Mucosa of stomach (tissue), 1 donor: ENCODE measurements at regions not wholly inside any gene's neighbourhood (a gene's known extent, or its start where the extent isn't known, plus 50 kb on each side); places are given as distances from the start of the nearest gene placed in this dataset.
"Not testable (repeated sequence)": the region's sequence is repeated elsewhere in the genome, so short reads cannot be mapped to it uniquely, and the experiment has no call there.

Experiments used
- H3K27me3 ChIP-seq: one replicate; pipeline ENCODE4 v1.7.0; 2013; ENCODE audit warnings: mild to moderate bottlenecking, low read length; ENCODE audit not compliant: control insufficient read depth, insufficient read depth
- H3K36me3 ChIP-seq: one replicate; pipeline ENCODE4 v1.7.0; 2013; ENCODE audit warnings: low read length; ENCODE audit not compliant: control insufficient read depth, insufficient read depth
- H3K4me1 ChIP-seq: one replicate; pipeline ENCODE4 v1.7.0; 2013; ENCODE audit warnings: mild to moderate bottlenecking, low read length; ENCODE audit not compliant: control insufficient read depth, insufficient read depth
- H3K4me3 ChIP-seq: one replicate; pipeline ENCODE4 v1.7.0; 2013; ENCODE audit warnings: low read length
- H3K9ac ChIP-seq: one replicate; pipeline ENCODE4 v1.7.0; 2013; ENCODE audit warnings: mild to moderate bottlenecking, low read length, moderate library complexity
- H3K9me3 ChIP-seq: one replicate; pipeline ENCODE4 v1.7.0; 2013; ENCODE audit warnings: mild to moderate bottlenecking, low read length, moderate library complexity; ENCODE audit not compliant: control insufficient read depth
- donor health status: Pancreatic carcinoma.

- not testable (repeated sequence) for H3K36me3 ChIP-seq, H3K4me1 ChIP-seq, H3K9me3 ChIP-seq, H3K9ac ChIP-seq, H3K4me3 ChIP-seq, H3K27me3 ChIP-seq
Measured at GRCh38 chr5:98325187-98325586, 448.3 kb upstream of the RGMB start.

GRCh38 chr5:98328015-98328414, 445.4 kb upstream of the RGMB start:
- Histone ChIP-seq H3K27me3 (no peaks in the 10 kb centered on the region), H3K9me3 (no peaks in the 10 kb centered on the region), H3K4me1 (no peaks in the 10 kb centered on the region), H3K36me3 (no peaks in the 10 kb centered on the region), H3K4me3 (no peak overlapping the region), H3K9ac (no peak overlapping the region)

- no peaks in the 10 kb centered on the region for H3K27me3 ChIP-seq
- no peaks in the 10 kb centered on the region for H3K36me3 ChIP-seq
- no peak overlapping the region for H3K4me3 ChIP-seq
- no peaks in the 10 kb centered on the region for H3K9me3 ChIP-seq
- H3K9ac ChIP-seq = no peak overlapping the region
- no peaks in the 10 kb centered on the region for H3K4me1 ChIP-seq
Measured at GRCh38 chr5:98330871-98331270, 442.6 kb upstream of the RGMB start.

GRCh38 chr5:98333921-98334320, 439.5 kb upstream of the RGMB start:
- H3K27me3 ChIP-seq = no peaks in the 10 kb centered on the region
- H3K4me3 ChIP-seq = no peak overlapping the region
- no peaks in the 10 kb centered on the region for H3K36me3 ChIP-seq
- no peak overlapping the region for H3K9ac ChIP-seq
- H3K4me1 ChIP-seq = no peaks in the 10 kb centered on the region
- H3K9me3 ChIP-seq = no peaks in the 10 kb centered on the region

GRCh38 chr5:98334946-98335345, 438.5 kb upstream of the RGMB start:
- H3K4me3 ChIP-seq = no peak overlapping the region
- H3K9me3 ChIP-seq = no peaks in the 10 kb centered on the region
- H3K27me3 ChIP-seq = no peaks in the 10 kb centered on the region
- H3K4me1 ChIP-seq = no peaks in the 10 kb centered on the region
- no peaks in the 10 kb centered on the region for H3K36me3 ChIP-seq
- H3K9ac ChIP-seq = no peak overlapping the region

- H3K36me3 ChIP-seq = no peaks in the 10 kb centered on the region
- H3K9ac ChIP-seq = no peak overlapping the region
- no peaks in the 10 kb centered on the region for H3K9me3 ChIP-seq
- H3K27me3 ChIP-seq = no peaks in the 10 kb centered on the region
- H3K4me1 ChIP-seq = no peaks in the 10 kb centered on the region
- H3K4me3 ChIP-seq = no peak overlapping the region
Measured at GRCh38 chr5:98339141-98339848, 434.2 kb upstream of the RGMB start.

GRCh38 chr5:98341038-98342032, 432.1 kb upstream of the RGMB start:
- H3K9ac ChIP-seq = no peak overlapping the region
- H3K4me1 ChIP-seq = no peaks in the 10 kb centered on the region
- no peaks in the 10 kb centered on the region for H3K9me3 ChIP-seq
- H3K27me3 ChIP-seq = no peaks in the 10 kb centered on the region
- no peak overlapping the region for H3K4me3 ChIP-seq
- no peaks in the 10 kb centered on the region for H3K36me3 ChIP-seq

- H3K9ac ChIP-seq, H3K27me3 ChIP-seq, H3K9me3 ChIP-seq, H3K36me3 ChIP-seq, H3K4me1 ChIP-seq, H3K4me3 ChIP-seq: not testable (repeated sequence)
Measured at GRCh38 chr5:98342958-98343660, 430.4 kb upstream of the RGMB start.

- Histone ChIP-seq H3K4me1 (no peaks in the 10 kb centered on the region), H3K27me3 (no peaks in the 10 kb centered on the region), H3K9ac (no peak overlapping the region), H3K9me3 (no peaks in the 10 kb centered on the region), H3K4me3 (no peak overlapping the region), H3K36me3 (no peaks in the 10 kb centered on the region)
Measured at GRCh38 chr5:98349251-98349989, 424.0 kb upstream of the RGMB start.

- H3K9ac ChIP-seq = no peak overlapping the region
- no peaks in the 10 kb centered on the region for H3K4me1 ChIP-seq
- H3K36me3 ChIP-seq = no peaks in the 10 kb centered on the region
- no peaks in the 10 kb centered on the region for H3K27me3 ChIP-seq
- no peak overlapping the region for H3K4me3 ChIP-seq
- no peaks in the 10 kb centered on the region for H3K9me3 ChIP-seq
Measured at GRCh38 chr5:98349990-98350365, 423.5 kb upstream of the RGMB start.

GRCh38 chr5:98354922-98355321, 418.5 kb upstream of the RGMB start:
- no peaks in the 10 kb centered on the region for H3K36me3 ChIP-seq
- no peaks in the 10 kb centered on the region for H3K9me3 ChIP-seq
- no peak overlapping the region for H3K4me3 ChIP-seq
- H3K27me3 ChIP-seq = no peaks in the 10 kb centered on the region
- H3K9ac ChIP-seq = no peak overlapping the region
- H3K4me1 ChIP-seq = no peaks in the 10 kb centered on the region
